Cardiac muscle cell (in vitro differentiated cells and primary cell): ENCODE measurements at regions not wholly inside any gene's neighbourhood (a gene's known extent, or its start where the extent isn't known, plus 50 kb on each side); places are given as distances from the start of the nearest gene placed in this dataset.

ENCODE experiments used
- DNase-seq, 2 donors: peaks; one replicate each; pipeline versions ENCODE4 v3.0.0 to v3.0.0-alpha.2; 2010 to 2017; ENCODE audit warnings: low read depth in 1 of 2, low spot score in 1 of 2
- H3K27ac ChIP-seq: fragments of 200-600 bp; sonication (generic); 2 replicates; pipeline ENCODE4 v1.5.1; 2016
- H3K27me3 ChIP-seq: fragments of 200-600 bp; sonication (generic); 2 replicates; pipeline ENCODE4 v1.6.0; 2016; ENCODE audit warnings: control low read depth
- H3K36me3 ChIP-seq: fragments of 200-600 bp; sonication (generic); 2 replicates; pipeline ENCODE4 v1.5.1; 2016; ENCODE audit warnings: control low read depth
- H3K4me1 ChIP-seq: fragments of 200-600 bp; sonication (generic); 2 replicates; pipeline ENCODE4 v1.8.1; 2017; ENCODE audit warnings: low read depth, mild to moderate bottlenecking, mixed run types
- H3K4me3 ChIP-seq: fragments of 200-600 bp; sonication (generic); 2 replicates; pipeline ENCODE4 v1.5.1; 2016; ENCODE audit warnings: mild to moderate bottlenecking
- H3K9me3 ChIP-seq: fragments of 200-600 bp; sonication (generic); 2 replicates; pipeline ENCODE4 v1.5.1; 2017; ENCODE audit warnings: low read depth, mild to moderate bottlenecking, control low read depth
- CTCF ChIP-seq: IDR thresholded peaks from 2 replicates; pipeline ENCODE4 v1.5.1; 2012; ENCODE audit warnings: low read depth, mild to moderate bottlenecking, low read length

- Histone ChIP-seq H3K36me3 (no peaks in the 10 kb centered on the region), H3K4me3 (no peak overlapping the region), H3K9me3 (no peaks in the 10 kb centered on the region), H3K4me1 (no peaks in the 10 kb centered on the region), H3K27me3 (no peaks in the 10 kb centered on the region), H3K27ac (no peak overlapping the region)
- DNase-seq = no peak
- no peak for TF ChIP-seq CTCF
Measured at GRCh38 chr20:39596554-39596953, 634.4 kb downstream of the DHX35 start.

GRCh38 chr20:39592371-39592770 is 630.2 kb downstream of the DHX35 start:
- no peaks in the 10 kb centered on the region for H3K27me3 ChIP-seq
- DNase-seq = no peak
- H3K27ac ChIP-seq = no peak overlapping the region
- H3K36me3 ChIP-seq = no peaks in the 10 kb centered on the region
- no peak overlapping the region for H3K4me3 ChIP-seq
- no peaks in the 10 kb centered on the region for H3K4me1 ChIP-seq
- H3K9me3 ChIP-seq = no peaks in the 10 kb centered on the region
- no peak for TF ChIP-seq CTCF

- Histone ChIP-seq H3K4me3 (no peak overlapping the region), H3K27ac (no peak overlapping the region), H3K27me3 (no peaks in the 10 kb centered on the region), H3K36me3 (no peaks in the 10 kb centered on the region), H3K9me3 (no peaks in the 10 kb centered on the region), H3K4me1 (no peaks in the 10 kb centered on the region)
- no peak for DNase-seq
- TF ChIP-seq CTCF = no peak
Measured at GRCh38 chr20:39588148-39588757, 626.1 kb downstream of the DHX35 start.

GRCh38 chr20:39581034-39581433 is 618.9 kb downstream of the DHX35 start:
- no peak for TF ChIP-seq CTCF
- H3K27ac ChIP-seq = no peak overlapping the region
- no peaks in the 10 kb centered on the region for H3K36me3 ChIP-seq
- no peaks in the 10 kb centered on the region for H3K27me3 ChIP-seq
- no peaks in the 10 kb centered on the region for H3K4me1 ChIP-seq
- DNase-seq = no peak
- H3K9me3 ChIP-seq = no peaks in the 10 kb centered on the region
- no peak overlapping the region for H3K4me3 ChIP-seq

GRCh38 chr20:39576771-39577170 is 614.6 kb downstream of the DHX35 start:
- Histone ChIP-seq H3K4me3 (no peak overlapping the region), H3K9me3 (no peaks in the 10 kb centered on the region), H3K36me3 (no peaks in the 10 kb centered on the region), H3K27me3 (no peaks in the 10 kb centered on the region), H3K27ac (no peak overlapping the region), H3K4me1 (no peaks in the 10 kb centered on the region)
- DNase-seq = no peak
- TF ChIP-seq CTCF = no peak

- H3K9me3 ChIP-seq = no peaks in the 10 kb centered on the region
Measured at GRCh38 chr20:39574061-39574460, 611.9 kb downstream of the DHX35 start.

More at GRCh38 chr20:39574061-39574460, 611.9 kb downstream of the DHX35 start:
- H3K4me3 ChIP-seq = no peak overlapping the region
- no peak for DNase-seq
- H3K4me1 ChIP-seq = no peaks in the 10 kb centered on the region
- no peaks in the 10 kb centered on the region for H3K36me3 ChIP-seq
- no peak for TF ChIP-seq CTCF
- H3K27me3 ChIP-seq = no peaks in the 10 kb centered on the region
- no peak overlapping the region for H3K27ac ChIP-seq
